ENCODE measurements at regions not wholly inside any gene's neighbourhood (a gene's known extent, or its start where the extent isn't known, plus 50 kb on each side); places are given as distances from the start of the nearest gene placed in this dataset.

DNA sequence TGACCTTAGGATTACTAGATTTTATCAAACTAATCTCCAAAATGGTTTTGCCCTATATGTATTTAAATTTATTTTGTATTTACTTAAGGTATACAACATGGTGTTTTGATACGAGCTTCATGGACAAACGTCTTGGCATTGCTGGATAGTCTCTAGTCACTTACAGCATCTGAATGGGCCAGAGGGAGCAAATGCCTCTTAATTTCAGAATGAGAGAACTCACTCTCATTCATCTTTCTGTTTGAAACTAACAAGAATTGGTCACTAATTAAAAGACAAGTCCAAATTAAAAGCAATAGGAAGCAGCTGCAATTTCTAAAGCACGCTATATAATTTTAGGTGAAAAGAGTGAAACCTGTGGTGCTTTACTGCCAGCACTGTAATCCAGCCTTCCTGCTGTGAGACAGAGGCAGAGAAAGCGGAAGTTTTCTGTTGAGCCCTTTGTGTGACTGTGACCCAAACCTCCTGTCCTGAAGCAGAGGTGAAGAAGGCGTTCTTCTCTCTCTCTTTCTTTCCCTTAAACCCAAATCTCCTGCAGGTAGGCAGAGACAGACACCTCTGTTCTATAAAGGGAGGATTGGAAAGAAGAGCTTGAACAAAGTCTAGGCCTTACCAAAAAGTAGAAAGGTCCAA is 184.6 kb upstream of the NAV3 start:
- H3K4ac ChIP-seq (ENCODE audit: low read depth, low read length) = no peak overlapping the region
- DNase-seq (no peak), ATAC-seq (ENCODE audit: low read depth) (no peak)
- no peak overlapping the region for H2AK5ac ChIP-seq (ENCODE audit: low read depth, low read length)
- ChIA-PET CTCF (interaction anchor here (0.5 to 1.7 kb wide), 2 partner anchors 39 to 670 kb away, joined by 3 to 5 read pairs; no protein-coding TSS in a partner anchor), POLR2A (ENCODE audit: unreplicated experiment) (no interaction called here)
- no peak overlapping the region for H4K5ac ChIP-seq (ENCODE audit: low read depth, low read length)
- H2AFZ ChIP-seq (replicated peaks; ENCODE audit: low read length, poor library complexity) = no peak overlapping the region
- intact Hi-C loops (cut with micrococcal nuclease) = no loop called here
- H3K14ac ChIP-seq (replicated peaks; ENCODE audit: low read depth, low read length) = no peak overlapping the region
- H2BK20ac ChIP-seq (ENCODE audit: low read depth, low read length) = no peak overlapping the region
- dilution Hi-C loops (cut with HindIII; ENCODE audit: low sequenced_read_pairs, unreplicated experiment) = no loop called here
- no peak overlapping the region for H3K9ac ChIP-seq (ENCODE audit: low read depth, low read length)
- H3K56ac ChIP-seq (ENCODE audit: extremely low read depth, insufficient read depth, low read length) = no peak overlapping the region
- H3K79me1 ChIP-seq (ENCODE audit: low read depth in 1 of 2, low read length in 2 of 2) = no peaks in the 10 kb centered on the region
- H2BK15ac ChIP-seq (ENCODE audit: low read depth, low read length) = no peak overlapping the region
- H2BK120ac ChIP-seq (ENCODE audit: low read depth, low read length) = no peak overlapping the region
- no peak overlapping the region for H4K8ac ChIP-seq (ENCODE audit: low read depth in 2 of 2, low read length in 2 of 2)
- H4K91ac ChIP-seq (ENCODE audit: insufficient read depth, low read depth, low read length) = no peak overlapping the region
- WGBS, 2 experiments (ENCODE audit: extremely low coverage in 2 of 2, insufficient read length in 1 of 2) = no CpG with 5 or more reads among the region's 5 CpGs
- H3K18ac ChIP-seq (ENCODE audit: low read depth, low read length) = no peak overlapping the region
- H3K9me1 ChIP-seq (ENCODE audit: insufficient read depth, low read length) = no peaks in the 10 kb centered on the region
- no peaks in the 10 kb centered on the region for H3K4me1 ChIP-seq (ENCODE audit: control insufficient read depth, insufficient read depth, low read length)
- in situ Hi-C loops (cut with MboI; ENCODE audit: low sequenced_read_pairs) = no loop called here
- H3K36me3 ChIP-seq (ENCODE audit: control insufficient read depth, insufficient read depth, low read length) = no peaks in the 10 kb centered on the region
- H3K9me3 ChIP-seq (ENCODE audit: control insufficient read depth, insufficient read depth, low read length) = no peaks in the 10 kb centered on the region
- H3K4me2 ChIP-seq (ENCODE audit: low read depth, low read length) = no peak overlapping the region
- no peak overlapping the region for H3K23ac ChIP-seq (ENCODE audit: low read depth, low read length)
- BruUV-seq (replicated peaks) = no TSS peak
- H3K27ac ChIP-seq (ENCODE audit: insufficient read depth, low read length) = no peak overlapping the region
- no peak overlapping the region for H3K4me3 ChIP-seq (ENCODE audit: insufficient read depth, low read depth, low read length)
- no peak overlapping the region for H2BK5ac ChIP-seq (ENCODE audit: low read depth, low read length, poor library complexity, severe bottlenecking)
- H2AK9ac ChIP-seq (replicated peaks; ENCODE audit: low read depth, low read length, poor library complexity) = no peak overlapping the region
- TF ChIP-seq SMC3 (IDR thresholded peaks at IDR 0.05; ENCODE audit: low read depth, low read length) (no peak), MXI1 (IDR thresholded peaks at IDR 0.05; ENCODE audit: borderline replicate concordance, low read depth, low read length) (no peak), FOS (IDR thresholded peaks at IDR 0.05; ENCODE audit: low read depth, low read length) (no peak), RAD21 (IDR thresholded peaks at IDR 0.05; ENCODE audit: low read length) (no peak), POLR2A (IDR thresholded peaks at IDR 0.05; ENCODE audit: low read depth, low read length) (no peak), BHLHE40 (IDR thresholded peaks at IDR 0.05; ENCODE audit: low read depth, low read length) (no peak), CHD1 (IDR thresholded peaks at IDR 0.05; ENCODE audit: low read depth, low read length) (no peak)
- TF ChIP-seq, protein P1, sequence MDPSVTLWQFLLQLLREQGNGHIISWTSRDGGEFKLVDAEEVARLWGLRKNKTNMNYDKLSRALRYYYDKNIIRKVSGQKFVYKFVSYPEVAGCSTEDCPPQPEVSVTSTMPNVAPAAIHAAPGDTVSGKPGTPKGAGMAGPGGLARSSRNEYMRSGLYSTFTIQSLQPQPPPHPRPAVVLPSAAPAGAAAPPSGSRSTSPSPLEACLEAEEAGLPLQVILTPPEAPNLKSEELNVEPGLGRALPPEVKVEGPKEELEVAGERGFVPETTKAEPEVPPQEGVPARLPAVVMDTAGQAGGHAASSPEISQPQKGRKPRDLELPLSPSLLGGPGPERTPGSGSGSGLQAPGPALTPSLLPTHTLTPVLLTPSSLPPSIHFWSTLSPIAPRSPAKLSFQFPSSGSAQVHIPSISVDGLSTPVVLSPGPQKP (IDR thresholded peaks at IDR 0.05; ENCODE audit: borderline replicate concordance, low read depth, low read length) = no peak
- peaks cover 2% of the 10 kb centered on the region; the same call in 1 of the 2 replicates for H3K27me3 ChIP-seq (ENCODE audit: control insufficient read depth, insufficient read depth, low read length)
- H4K20me1 ChIP-seq (ENCODE audit: insufficient read depth, low read length) = no peaks in the 10 kb centered on the region

All from IMR-90 (cell line).